HG02840 (cell line): ENCODE measurements at regions not wholly inside any gene's neighbourhood (a gene's known extent, or its start where the extent isn't known, plus 50 kb on each side); places are given as distances from the start of the nearest gene placed in this dataset.

Source experiments
- ATAC-seq: cut with Tn5 transposase; IDR thresholded peaks from one replicate; pipeline ENCODE4 v1.9.1; 2021; ENCODE audit warnings: mild to moderate bottlenecking, moderate library complexity, moderate number of reproducible peaks; ENCODE audit not compliant: unreplicated experiment, low FRiP score

- no peak for ATAC-seq
These were observed 134.1 kb downstream of the SOX9 start for GRCh38 chr17:72254808-72255449.

DNA sequence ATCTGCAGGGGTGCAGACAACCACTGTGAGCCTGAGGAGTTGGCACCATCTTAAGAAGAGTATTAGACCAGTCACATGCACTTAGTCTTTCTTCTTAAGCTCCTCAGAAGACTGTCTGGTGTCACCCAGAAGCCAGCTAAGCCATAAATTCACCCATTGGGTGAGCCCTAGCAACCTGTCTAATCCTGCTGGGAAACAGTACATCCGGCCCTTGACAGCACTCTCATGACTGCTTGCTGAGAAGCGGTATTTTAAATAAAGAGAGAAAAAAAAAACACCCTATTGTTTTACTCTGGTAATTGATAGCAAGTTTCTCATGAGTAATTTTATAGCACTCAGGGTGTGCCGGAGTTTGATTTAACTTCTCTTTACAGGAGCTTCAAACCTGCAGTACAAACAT, 134.7 kb downstream of the SOX9 start:
- no peak for ATAC-seq

DNA sequence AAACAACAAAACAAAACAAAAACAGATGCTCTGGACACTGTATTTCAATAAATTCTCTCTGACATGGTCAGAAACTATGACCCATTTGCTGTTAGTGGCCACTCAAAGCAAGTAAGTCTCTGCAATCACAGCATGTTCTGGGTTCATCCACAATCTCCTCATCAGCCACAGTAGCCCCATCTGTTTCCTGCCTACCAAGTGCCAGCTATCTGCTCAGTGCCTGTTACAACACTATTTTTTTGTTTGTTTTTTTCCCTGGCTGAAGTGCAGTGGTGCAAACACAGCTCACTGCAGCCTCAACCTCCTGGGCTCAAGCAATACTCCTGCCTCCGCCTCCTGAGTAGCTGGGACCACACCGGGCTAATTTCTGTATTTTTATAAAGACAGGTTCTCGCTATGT, 137.9 kb downstream of the SOX9 start:
- no peak for ATAC-seq

DNA sequence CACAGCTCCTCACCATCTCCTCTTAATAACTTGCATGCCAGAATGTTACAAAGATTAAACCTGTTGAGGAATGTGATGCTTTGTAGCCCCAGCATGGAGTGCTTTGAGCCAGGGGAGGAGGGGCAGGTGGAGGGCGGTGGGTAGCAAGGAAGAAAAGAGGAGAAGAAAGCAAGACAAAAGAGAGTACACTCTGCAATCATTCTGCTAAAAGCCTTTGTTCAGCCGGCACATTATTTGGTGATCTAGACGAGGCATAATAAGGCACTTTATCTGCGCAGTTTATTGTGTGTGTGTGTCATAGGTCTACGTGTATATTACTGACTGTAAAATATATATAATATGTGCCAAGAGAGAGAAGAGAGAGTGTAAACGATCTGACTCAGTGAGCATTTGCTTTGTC, 139.1 kb downstream of the SOX9 start:
- ATAC-seq: no peak

DNA sequence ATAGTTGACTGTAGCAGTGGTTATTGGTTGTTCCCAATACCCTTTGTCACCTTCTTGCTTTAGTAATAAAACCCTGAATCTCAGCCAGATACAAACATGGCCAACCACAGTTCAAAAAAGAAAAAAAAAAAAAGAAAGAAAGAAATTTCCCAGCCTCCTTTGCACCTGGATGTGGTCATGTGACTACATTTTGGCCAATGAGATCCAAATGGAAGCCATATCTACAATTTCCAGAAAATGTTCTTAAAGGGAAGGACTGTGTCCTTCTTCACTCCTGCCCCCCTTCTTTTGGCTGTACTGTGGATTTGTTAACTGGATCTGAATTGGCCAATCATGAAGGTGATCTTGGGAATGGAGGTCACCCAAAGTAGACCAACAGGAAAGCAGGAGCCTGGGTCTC, 141.9 kb downstream of the SOX9 start:
- ATAC-seq: no peak

DNA sequence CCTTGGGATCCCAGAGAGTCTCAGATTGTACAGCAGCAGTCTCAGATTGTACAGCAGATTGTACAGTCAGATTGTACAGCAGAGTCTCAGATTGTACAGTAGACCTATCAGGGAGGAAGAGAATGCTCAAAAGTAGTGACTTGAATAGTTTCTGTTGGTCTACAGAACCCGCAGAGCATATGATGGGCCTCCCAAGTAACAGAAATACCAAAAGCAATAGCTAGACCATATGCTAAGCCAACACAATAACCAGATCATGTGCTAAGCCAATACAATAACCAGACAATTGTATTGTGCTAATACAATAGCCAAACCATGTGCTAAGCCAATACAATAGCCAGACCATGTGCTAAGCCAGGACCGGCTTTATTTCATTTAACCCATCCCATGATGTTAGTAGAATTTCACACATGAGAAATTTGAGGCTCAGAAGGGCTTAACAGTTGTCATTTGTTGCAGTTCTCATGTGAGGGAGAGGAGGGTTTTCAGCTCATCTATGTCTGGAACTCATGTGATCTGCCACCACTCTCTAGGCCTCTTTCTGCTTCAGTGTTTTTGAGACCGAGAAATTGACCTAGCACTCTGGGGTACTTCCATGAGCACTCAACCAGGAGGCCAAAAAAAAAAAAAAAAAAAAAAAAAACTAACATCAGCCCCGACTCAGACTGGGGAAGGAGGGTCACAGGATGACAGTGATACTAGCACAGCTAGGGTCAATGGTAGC, 144.0 kb downstream of the SOX9 start:
- no peak for ATAC-seq

- ATAC-seq: no peak
These were observed 145.4 kb downstream of the SOX9 start for GRCh38 chr17:72266112-72266775.

DNA sequence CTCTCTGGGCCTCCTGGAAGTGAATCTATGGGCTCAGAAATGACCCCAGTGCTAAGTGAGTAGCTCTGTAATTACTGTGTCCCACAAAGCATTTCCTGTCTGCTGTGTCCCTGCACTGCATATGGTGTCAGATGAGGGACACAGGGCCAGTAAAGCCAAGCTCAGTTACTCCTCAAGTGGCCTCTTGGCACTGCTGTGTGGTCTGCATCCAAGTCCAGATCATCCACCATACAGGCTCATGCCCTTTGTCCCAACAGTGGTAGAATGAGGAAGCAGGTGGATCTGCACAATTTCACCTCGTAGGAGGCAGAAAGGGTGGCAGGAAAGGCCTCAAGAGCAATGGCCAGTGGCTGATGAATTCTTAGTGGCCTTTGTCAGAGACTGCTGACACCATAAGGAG, 146.8 kb downstream of the SOX9 start:
- ATAC-seq: no peak

- ATAC-seq: no peak
These were observed 147.6 kb downstream of the SOX9 start for GRCh38 chr17:72268431-72268830.

GRCh38 chr17:72270273-72270924, 149.6 kb downstream of the SOX9 start:
- ATAC-seq: no peak

- ATAC-seq: no peak
These were observed 150.8 kb downstream of the SOX9 start for GRCh38 chr17:72271603-72272002.

DNA sequence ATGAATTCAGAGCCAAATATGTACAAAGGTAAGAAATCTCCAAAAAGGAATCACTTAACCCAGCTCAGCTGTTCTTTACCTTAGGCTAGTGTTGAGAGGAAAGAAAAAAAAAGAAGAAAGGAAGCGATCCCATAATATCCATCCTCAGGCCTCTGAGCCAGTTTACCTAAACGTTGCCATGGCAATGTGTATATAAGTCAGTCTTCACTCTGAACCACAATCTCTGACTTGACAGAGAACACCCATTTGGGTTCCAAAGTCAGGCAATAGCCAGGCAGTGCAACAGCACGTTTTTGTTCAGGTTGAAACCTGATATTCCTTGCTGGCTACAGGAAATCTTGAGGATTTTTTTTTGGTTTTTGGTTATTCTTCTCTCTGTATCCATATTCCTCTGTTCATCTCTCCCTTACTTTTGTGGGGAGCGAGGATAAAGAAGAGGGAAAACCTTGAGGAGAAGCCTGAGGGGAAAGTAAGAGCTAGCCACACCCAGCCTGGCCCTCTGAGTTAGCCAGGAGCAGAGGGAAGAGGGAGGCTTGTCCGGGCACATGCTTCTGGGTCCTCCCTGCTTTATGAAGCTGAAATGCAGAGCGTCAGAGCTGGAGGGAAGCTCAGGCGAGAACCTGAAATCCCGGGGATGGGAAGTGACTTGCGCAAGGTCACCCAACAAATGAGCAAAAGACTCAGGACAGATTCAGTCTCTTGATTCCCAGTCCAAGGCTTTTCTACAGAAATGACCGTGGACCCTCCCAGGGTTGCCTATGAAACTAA, 152.7 kb downstream of the SOX9 start:
- no peak for ATAC-seq

GRCh38 chr17:72274614-72275013, 153.8 kb downstream of the SOX9 start:
- ATAC-seq: no peak

DNA sequence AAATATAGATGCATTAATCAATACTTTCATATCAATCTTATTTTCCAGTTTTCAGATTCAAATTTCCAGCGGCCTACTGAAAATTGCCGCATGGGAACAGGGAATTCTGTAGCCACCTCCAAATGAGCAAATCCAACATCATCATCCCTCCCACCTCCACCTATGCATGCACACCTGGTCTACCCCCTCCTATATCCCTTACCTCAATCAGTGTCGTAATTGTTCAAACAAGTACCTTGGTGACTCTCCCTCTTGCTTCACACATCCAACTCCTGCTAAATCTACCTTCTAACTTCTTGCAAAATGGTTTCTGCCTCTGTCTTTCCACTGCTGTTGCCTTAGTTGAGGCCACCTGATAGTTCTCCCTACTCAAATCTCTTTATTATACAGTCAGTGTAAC, 160.1 kb downstream of the SOX9 start:
- no peak for ATAC-seq

GRCh38 chr17:72282439-72283029, 161.7 kb downstream of the SOX9 start:
- ATAC-seq: no peak

DNA sequence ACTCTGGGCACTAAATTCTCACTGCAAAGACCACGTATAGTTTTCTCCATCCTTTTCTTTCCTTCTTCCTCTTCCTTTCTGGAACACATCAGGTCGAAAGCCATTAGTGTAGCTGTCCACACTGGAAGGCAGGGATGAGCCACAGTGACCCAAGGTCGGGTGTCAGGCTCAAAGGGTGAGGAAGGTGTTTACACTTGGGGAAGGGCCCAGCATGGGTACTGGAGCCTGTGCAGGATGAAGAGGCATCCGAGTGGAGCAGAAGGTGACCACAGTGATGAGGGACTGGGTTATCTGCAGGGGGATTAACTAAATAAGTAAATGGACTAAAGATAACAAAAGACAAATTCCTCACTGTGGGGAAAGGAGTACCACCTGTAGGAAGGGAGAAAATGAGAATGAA, 164.0 kb downstream of the SOX9 start:
- no peak for ATAC-seq

- ATAC-seq: no peak
These were observed 166.8 kb downstream of the SOX9 start for GRCh38 chr17:72287586-72287985.

DNA sequence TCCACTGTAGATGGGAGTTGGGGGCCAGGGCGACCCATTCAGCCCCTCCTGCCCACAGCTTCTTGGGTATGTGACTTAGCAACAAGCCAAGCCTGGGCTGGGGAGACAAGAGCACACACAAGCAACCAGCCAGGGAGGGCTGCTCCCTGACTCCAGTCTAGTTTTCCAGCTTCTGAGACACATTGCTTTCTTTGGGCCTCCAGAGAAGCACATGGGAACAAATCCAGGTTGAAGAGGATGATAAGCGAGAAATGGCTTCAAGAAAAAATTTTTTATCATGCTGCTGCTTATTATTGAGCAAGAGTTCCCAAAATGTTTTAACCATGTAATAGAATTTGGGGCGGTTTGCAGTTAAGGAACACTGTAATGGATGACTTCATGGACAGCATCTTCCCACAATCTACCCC, 173.7 kb downstream of the SOX9 start:
- ATAC-seq: no peak

GRCh38 chr17:72295916-72296315, 175.1 kb downstream of the SOX9 start:
- no peak for ATAC-seq

DNA sequence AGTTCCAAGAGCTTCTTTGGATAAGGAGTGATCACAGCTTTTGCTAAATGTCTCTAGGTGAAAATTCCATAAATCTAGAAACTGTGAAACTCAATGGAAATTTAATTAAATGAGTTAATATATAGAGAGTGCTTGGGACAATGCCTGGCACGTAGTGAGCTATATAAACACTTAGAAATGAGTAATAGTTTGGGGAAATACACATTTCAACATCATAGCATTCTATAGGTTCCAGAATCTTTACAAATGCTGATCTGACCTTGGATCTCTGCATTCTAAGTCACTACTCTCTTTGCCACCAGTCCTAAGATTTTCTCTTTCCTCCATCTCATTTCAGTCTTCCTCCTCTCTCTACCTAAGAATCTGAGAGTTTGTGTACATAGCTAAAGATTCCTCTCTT, 175.6 kb downstream of the SOX9 start:
- no peak for ATAC-seq
